Lower leg skin (tissue), 3 donors: ENCODE measurements at regions not wholly inside any gene's neighbourhood (a gene's known extent, or its start where the extent isn't known, plus 50 kb on each side); places are given as distances from the start of the nearest gene placed in this dataset.

ENCODE experiments used
- POLR2A ChIP-seq, 2 donors: fragments of 450-650 bp; IDR thresholded peaks; one replicate each; pipeline ENCODE4 v1.6.1; 2016 to 2017; ENCODE audit warnings: antibody characterized with exemption in 2 of 2, mild to moderate bottlenecking in 1 of 2, moderate library complexity in 1 of 2
- TF ChIP-seq, protein P1 (sequence below), 3 donors: fragments of 450-650 bp; IDR thresholded peaks; one replicate each; pipeline ENCODE4 v1.5.1; 2016; ENCODE audit warnings: antibody characterized with exemption in 3 of 3, mild to moderate bottlenecking in 3 of 3, moderate library complexity in 2 of 3

- TF ChIP-seq POLR2A (IDR thresholded peaks at IDR 0.05), result no peak
- TF ChIP-seq, protein P1, sequence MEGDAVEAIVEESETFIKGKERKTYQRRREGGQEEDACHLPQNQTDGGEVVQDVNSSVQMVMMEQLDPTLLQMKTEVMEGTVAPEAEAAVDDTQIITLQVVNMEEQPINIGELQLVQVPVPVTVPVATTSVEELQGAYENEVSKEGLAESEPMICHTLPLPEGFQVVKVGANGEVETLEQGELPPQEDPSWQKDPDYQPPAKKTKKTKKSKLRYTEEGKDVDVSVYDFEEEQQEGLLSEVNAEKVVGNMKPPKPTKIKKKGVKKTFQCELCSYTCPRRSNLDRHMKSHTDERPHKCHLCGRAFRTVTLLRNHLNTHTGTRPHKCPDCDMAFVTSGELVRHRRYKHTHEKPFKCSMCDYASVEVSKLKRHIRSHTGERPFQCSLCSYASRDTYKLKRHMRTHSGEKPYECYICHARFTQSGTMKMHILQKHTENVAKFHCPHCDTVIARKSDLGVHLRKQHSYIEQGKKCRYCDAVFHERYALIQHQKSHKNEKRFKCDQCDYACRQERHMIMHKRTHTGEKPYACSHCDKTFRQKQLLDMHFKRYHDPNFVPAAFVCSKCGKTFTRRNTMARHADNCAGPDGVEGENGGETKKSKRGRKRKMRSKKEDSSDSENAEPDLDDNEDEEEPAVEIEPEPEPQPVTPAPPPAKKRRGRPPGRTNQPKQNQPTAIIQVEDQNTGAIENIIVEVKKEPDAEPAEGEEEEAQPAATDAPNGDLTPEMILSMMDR (IDR thresholded peaks at IDR 0.05), result no peak
Measured at GRCh38 chr12:24381790-24382189, 432.3 kb upstream of the SOX5 start.
